Motor neuron (in vitro differentiated cells): ENCODE measurements at regions not wholly inside any gene's neighbourhood (a gene's known extent, or its start where the extent isn't known, plus 50 kb on each side); places are given as distances from the start of the nearest gene placed in this dataset.

Experiments
- ATAC-seq, 8 experiments: fragments of 200-7000 bp; cut with Tn5 transposase; replicated peaks in 6 of 8; 2 replicates each; pipeline ENCODE4 v1.8.0; 2021; ENCODE audit warnings: mild to moderate bottlenecking in 8 of 8, moderate library complexity in 8 of 8
- H3K27ac ChIP-seq, 2 donors: fragments of 250-450 bp; sonication (Bioruptor Pico); 2 replicates each; pipeline ENCODE4 v1.9.0; 2021; ENCODE audit warnings: antibody characterized with exemption in 2 of 2, mild to moderate bottlenecking in 2 of 2, moderate library complexity in 1 of 2
- H3K4me1 ChIP-seq, 2 donors: fragments of 250-450 bp; sonication (Bioruptor Pico); replicated peaks in 1 of 2; 2 replicates each; pipeline ENCODE4 v1.6.1; 2021; ENCODE audit warnings: antibody characterized with exemption in 2 of 2, mild to moderate bottlenecking in 2 of 2, moderate library complexity in 1 of 2
- H3K4me3 ChIP-seq, 5 donors: fragments of 250-450 bp; sonication (Bioruptor Pico); 2 replicates each; pipeline ENCODE4 v1.9.0; 2021; ENCODE audit warnings: antibody characterized with exemption in 5 of 5, mild to moderate bottlenecking in 5 of 5, moderate library complexity in 4 of 5
- WGBS, 10 experiments: fragments of 450-650 bp; shearing (Covaris generic); methylation state at CpG; one replicate each; pipeline ENCODE4 v1.0.0; 2022; 5-methylcytosine and 5-hydroxymethylcytosine counted together
- in situ Hi-C, 9 experiments: fragments of 400-800 bp; cut with MboI; loops; one replicate each; pipeline ENCODE4 v1.15.0; 2021; ENCODE audit warnings: low sequenced_read_pairs in 9 of 9, low pct_unique_long_range_greater_than_20kb in 2 of 9; ENCODE audit not compliant: unreplicated experiment in 9 of 9

- no peak overlapping the region for H3K4me3 ChIP-seq
- H3K4me1 ChIP-seq, result no peaks in the 10 kb centered on the region
- in situ Hi-C loops, result no loop called here
- H3K27ac ChIP-seq, result no peak overlapping the region
- WGBS, 10 experiments, result 0% methylated on average over 1 of the region's 1 CpG; no CpG with 5 or more reads in 3 of the 10 experiments
- peak in 2 of 8 experiments; percentile 52 to 63 for ATAC-seq
Observed at GRCh38 chr7:52857367-52857766, 178.1 kb upstream of the POM121L12 start.

GRCh38 chr7:52854681-52855080 is 180.8 kb upstream of the POM121L12 start:
- in situ Hi-C loops, result no loop called here
- Histone ChIP-seq H3K4me3 (no peak overlapping the region), H3K27ac (no peak overlapping the region), H3K4me1 (no peaks in the 10 kb centered on the region)
- ATAC-seq, result no peak
- 0 to 100% (median 85%) methylated on average over 1 of the region's 1 CpG; no CpG with 5 or more reads in 2 of the 10 experiments for WGBS, 10 experiments

DNA sequence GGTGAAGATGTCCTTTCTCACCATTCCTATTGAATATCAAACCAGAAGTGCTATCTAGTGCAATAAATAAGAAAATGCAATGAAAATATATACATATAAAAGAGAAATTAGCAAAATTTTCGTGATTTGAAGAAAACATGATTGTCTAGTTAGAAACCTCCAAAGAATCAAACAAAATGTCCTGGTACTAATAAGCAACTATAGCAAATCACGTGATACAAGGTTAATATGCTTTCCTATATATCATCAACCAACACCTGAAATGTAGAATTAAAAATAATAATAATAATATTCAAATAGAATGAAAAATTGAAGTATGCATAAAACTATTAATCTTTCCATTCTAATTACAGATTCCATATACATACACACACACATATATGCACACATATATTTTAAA is 183.9 kb upstream of the POM121L12 start:
- Histone ChIP-seq H3K4me3 (no peak overlapping the region), H3K4me1 (no peaks in the 10 kb centered on the region), H3K27ac (no peak overlapping the region)
- in situ Hi-C loops, result no loop called here
- ATAC-seq, result no peak
- 0 to 94% (median 70%) methylated on average over 1 to 2 of the region's 2 CpGs for WGBS, 10 experiments

- 0 to 46% (median 40%) methylated on average over 1 of the region's 1 CpG; no CpG with 5 or more reads in 5 of the 10 experiments for WGBS, 10 experiments
Observed at GRCh38 chr7:52843436-52843835, 192.0 kb upstream of the POM121L12 start.

GRCh38 chr7:52842202-52842900 is 193.1 kb upstream of the POM121L12 start:
- WGBS, 10 experiments, result 0 to 97% (median 75%) methylated on average over 3 to 4 of the region's 4 CpGs; no CpG with 5 or more reads in 3 of the 10 experiments
- in situ Hi-C loops, result no loop called here

More at GRCh38 chr7:52843436-52843835, 192.0 kb upstream of the POM121L12 start:
- Histone ChIP-seq H3K4me1 (peaks cover 6 to 13% of the 10 kb centered on the region in 2 donors), H3K4me3 (no peak overlapping the region), H3K27ac (peak overlapping the region in 1 of 2 donors; percentile 1)
- ATAC-seq, result peak in 3 of 8 experiments; percentile 27 to 48 (median 36)
- in situ Hi-C loops, result no loop called here

GRCh38 chr7:52838981-52839411 is 196.4 kb upstream of the POM121L12 start:
- no peak overlapping the region for H3K27ac ChIP-seq
- H3K4me3 ChIP-seq, result no peak overlapping the region
- no peak for ATAC-seq
- WGBS, 10 experiments, result 0 to 100% (median 39%) methylated on average over 1 of the region's 1 CpG
- H3K4me1 ChIP-seq, result peaks cover 6 to 13% of the 10 kb centered on the region in 2 donors
- in situ Hi-C loops, result no loop called here

More at GRCh38 chr7:52842202-52842900, 193.1 kb upstream of the POM121L12 start:
- H3K27ac ChIP-seq, result no peak overlapping the region
- ATAC-seq, result peak in 1 of 8 experiments; percentile 41
- H3K4me1 ChIP-seq, result peaks cover 6 to 13% of the 10 kb centered on the region in 2 donors
- no peak overlapping the region for H3K4me3 ChIP-seq

DNA sequence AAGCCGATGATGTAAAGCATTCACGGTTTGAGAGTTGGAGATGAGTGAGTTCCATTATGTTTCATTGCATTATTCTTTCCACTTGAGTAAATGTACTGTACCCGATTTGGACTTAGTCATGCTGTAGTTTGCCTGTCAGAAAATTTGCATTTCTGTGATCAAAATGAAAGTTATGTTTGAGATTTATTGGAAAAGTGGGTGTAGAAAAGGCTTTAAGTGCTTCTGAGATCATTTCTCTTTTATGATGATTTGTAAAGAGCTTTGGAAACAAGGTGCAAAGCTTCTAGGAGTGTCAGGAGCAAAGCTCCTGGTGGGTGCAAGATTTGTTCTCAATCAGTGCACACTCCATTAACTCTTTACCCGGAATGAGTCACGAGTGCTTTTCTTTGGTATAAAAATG is 204.1 kb upstream of the POM121L12 start:
- Histone ChIP-seq H3K4me1 (peaks cover 2 to 29% of the 10 kb centered on the region in 2 donors), H3K4me3 (no peak overlapping the region), H3K27ac (no peak overlapping the region)
- in situ Hi-C loops, result no loop called here
- 7 to 31% (median 17%) methylated on average over 2 to 5 of the region's 5 CpGs for WGBS, 10 experiments
- ATAC-seq, result peak in 5 of 8 experiments; percentile 89 to 94 (median 92)

- H3K4me1 ChIP-seq, result peaks cover 2 to 29% of the 10 kb centered on the region in 2 donors
- H3K27ac ChIP-seq, result no peak overlapping the region
- in situ Hi-C loops, result no loop called here
- ATAC-seq, result peak in 5 of 8 experiments; percentile 5 to 44 (median 28)
- 0 to 100% (median 36%) methylated on average over 1 of the region's 1 CpG; no CpG with 5 or more reads in 1 of the 10 experiments for WGBS, 10 experiments
- H3K4me3 ChIP-seq, result no peak overlapping the region
Observed at GRCh38 chr7:52830801-52831200, 204.6 kb upstream of the POM121L12 start.

DNA sequence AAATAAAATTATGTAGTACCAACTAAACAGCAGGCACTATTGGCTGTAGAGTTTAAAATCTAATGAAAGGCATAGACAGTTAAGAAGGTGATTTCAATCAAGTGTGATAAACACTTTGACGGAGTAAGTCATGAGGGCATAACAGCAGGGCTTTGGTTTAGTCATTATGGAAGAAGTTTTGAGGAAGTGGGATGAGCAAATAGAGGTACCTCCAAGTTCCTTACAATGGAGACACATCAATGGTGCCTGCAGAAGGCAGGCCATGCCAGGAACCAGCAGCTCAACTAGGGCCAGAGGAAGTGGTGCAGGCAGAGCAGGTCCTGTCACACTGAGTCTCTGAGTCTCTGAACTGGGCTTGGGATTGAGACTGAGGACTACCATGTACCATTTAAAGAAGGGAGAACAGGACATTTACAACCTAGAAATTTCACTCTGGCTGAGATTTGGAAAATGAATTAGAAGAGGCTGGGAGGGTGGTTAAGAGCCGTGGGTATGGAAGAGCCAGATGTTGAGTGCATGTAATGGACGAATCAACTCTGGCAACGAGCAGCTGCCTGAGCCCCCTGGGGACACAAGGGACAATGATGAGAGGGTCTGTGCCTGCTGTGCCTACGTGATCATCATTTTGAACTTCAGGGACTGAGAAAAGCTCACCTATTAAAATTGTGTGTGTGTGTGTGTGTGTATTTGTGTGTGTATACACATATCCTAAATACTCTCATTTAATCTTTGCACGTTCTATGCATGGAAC is 208.7 kb upstream of the POM121L12 start:
- in situ Hi-C loops, result no loop called here
- Histone ChIP-seq H3K4me3 (no peak overlapping the region), H3K4me1 (peaks cover 0 to 18% of the 10 kb centered on the region in 2 donors), H3K27ac (no peak overlapping the region)
- WGBS, 10 experiments, result 2 to 100% (median 74%) methylated on average over 1 to 5 of the region's 6 CpGs
- ATAC-seq, result no peak

DNA sequence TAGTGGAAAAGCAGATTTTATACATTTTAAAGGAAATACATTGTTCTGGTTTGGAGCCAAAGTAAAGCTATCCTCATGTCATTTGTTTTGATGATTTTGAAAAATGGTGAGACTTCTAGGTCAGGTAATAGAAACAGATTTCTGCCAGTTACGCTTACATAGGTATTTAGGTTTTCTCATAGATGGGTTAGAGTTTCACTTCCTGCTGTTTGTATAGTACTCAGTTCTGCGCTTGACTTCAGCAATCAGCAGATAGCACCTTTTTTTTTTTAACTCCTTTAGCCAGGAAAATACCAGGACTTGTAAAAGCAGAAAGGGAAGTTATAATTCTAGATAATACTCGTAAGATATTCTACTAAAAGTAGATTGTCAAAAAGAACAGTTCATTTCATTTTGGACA is 209.8 kb upstream of the POM121L12 start:
- Histone ChIP-seq H3K27ac (no peak overlapping the region), H3K4me3 (no peak overlapping the region), H3K4me1 (peaks cover 0 to 7% of the 10 kb centered on the region in 2 donors)
- in situ Hi-C loops, result no loop called here
- ATAC-seq, result no peak
- 0 to 100% (median 60%) methylated on average over 1 to 3 of the region's 3 CpGs for WGBS, 10 experiments

GRCh38 chr7:52811537-52811936 is 223.9 kb upstream of the POM121L12 start:
- in situ Hi-C loops, result no loop called here
- no peak for ATAC-seq
- Histone ChIP-seq H3K27ac (no peak overlapping the region), H3K4me1 (no peaks in the 10 kb centered on the region), H3K4me3 (no peak overlapping the region)
- WGBS, 10 experiments, result 0 to 100% (median 60%) methylated on average over 1 of the region's 1 CpG; no CpG with 5 or more reads in 1 of the 10 experiments

DNA sequence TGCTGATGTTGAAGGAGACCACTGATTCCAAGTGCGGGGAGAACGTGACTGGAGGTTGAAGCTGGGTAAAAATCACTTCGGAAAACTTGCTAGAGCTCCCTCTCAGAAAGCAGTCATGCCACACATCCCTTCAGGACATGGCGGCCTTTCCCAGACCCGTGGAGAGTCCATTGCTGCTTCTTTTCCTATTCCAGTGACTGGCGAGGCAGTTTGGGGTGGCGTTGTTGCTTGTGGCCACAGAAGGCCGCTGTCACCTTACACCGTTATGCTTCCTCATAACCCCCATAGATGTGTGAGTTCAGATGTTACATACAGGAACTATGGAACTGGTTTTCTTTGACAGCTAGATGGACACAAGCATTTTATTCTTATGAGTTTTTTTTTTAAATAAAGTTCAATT is 235.6 kb upstream of the POM121L12 start:
- Histone ChIP-seq H3K4me3 (no peak overlapping the region), H3K4me1 (peaks cover 0 to 4% of the 10 kb centered on the region in 2 donors), H3K27ac (no peak overlapping the region)
- no peak for ATAC-seq
- in situ Hi-C loops, result no loop called here
- 0 to 100% (median 87%) methylated on average over 1 to 9 of the region's 9 CpGs; no CpG with 5 or more reads in 2 of the 10 experiments for WGBS, 10 experiments

GRCh38 chr7:52797801-52798200 is 237.6 kb upstream of the POM121L12 start:
- in situ Hi-C loops, result no loop called here
- H3K27ac ChIP-seq, result no peak overlapping the region
- no peak for ATAC-seq
- no peak overlapping the region for H3K4me3 ChIP-seq
- H3K4me1 ChIP-seq, result no peaks in the 10 kb centered on the region
- whole genome bisulfite sequencing, 10 experiments, result 0 to 100% (median 60%) methylated on average over 1 to 4 of the region's 4 CpGs; no CpG with 5 or more reads in 1 of the 10 experiments
